ENCODE measurements at regions not wholly inside any gene's neighbourhood (a gene's known extent, or its start where the extent isn't known, plus 50 kb on each side); places are given as distances from the start of the nearest gene placed in this dataset.

- intact Hi-C loops (cut with DNase I), result no loop called here
- TF ChIP-seq, protein P1, sequence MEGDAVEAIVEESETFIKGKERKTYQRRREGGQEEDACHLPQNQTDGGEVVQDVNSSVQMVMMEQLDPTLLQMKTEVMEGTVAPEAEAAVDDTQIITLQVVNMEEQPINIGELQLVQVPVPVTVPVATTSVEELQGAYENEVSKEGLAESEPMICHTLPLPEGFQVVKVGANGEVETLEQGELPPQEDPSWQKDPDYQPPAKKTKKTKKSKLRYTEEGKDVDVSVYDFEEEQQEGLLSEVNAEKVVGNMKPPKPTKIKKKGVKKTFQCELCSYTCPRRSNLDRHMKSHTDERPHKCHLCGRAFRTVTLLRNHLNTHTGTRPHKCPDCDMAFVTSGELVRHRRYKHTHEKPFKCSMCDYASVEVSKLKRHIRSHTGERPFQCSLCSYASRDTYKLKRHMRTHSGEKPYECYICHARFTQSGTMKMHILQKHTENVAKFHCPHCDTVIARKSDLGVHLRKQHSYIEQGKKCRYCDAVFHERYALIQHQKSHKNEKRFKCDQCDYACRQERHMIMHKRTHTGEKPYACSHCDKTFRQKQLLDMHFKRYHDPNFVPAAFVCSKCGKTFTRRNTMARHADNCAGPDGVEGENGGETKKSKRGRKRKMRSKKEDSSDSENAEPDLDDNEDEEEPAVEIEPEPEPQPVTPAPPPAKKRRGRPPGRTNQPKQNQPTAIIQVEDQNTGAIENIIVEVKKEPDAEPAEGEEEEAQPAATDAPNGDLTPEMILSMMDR (IDR thresholded peaks at IDR 0.05), result no peak
- no peak overlapping the region for H3K27ac ChIP-seq
- H3K36me3 ChIP-seq, result no peaks in the 10 kb centered on the region
- no peak for FAIRE-seq
- peaks cover 0 to 6% (median 0%) of the 10 kb centered on the region in 4 donors for H3K9me3 ChIP-seq
- H3K27me3 ChIP-seq, result no peaks in the 10 kb centered on the region
- H3K4me1 ChIP-seq, result no peaks in the 10 kb centered on the region
- no peak overlapping the region for H3K4me3 ChIP-seq
- 79 to 85% methylated on average over 2 of the region's 2 CpGs for WGBS, 2 donors
- DNase-seq, result no peak
- no peak for ATAC-seq
Observed at GRCh38 chr11:128086794-128087193, 500.6 kb downstream of the ETS1 start.

DNA sequence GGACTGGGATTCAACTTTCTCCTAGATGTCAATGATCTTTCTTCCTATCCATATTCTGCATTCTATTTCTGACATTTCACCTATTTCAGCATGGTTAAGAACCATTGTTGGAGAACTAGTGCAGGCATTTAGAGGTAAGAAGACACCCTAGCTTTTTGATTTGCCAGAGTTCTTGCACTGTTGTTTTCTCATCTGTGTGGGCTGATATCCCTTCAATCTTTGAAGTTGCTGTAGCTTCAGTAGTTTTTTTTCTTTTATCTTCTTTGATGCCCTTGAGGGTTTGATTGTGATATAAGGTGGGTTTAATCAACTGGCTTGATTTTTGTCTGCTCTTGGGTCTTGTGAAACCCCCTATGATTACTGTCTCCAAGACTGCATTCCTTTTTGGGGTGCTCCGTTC lies 502.1 kb downstream of the ETS1 start:
- WGBS, 2 donors, result 0% methylated on average over 1 of the region's 1 CpG
- TF ChIP-seq, protein P1 (IDR thresholded peaks at IDR 0.05), result no peak
- no peaks in the 10 kb centered on the region for H3K36me3 ChIP-seq
- no peak overlapping the region for H3K4me3 ChIP-seq
- intact Hi-C loops (cut with DNase I), result no loop called here
- ATAC-seq (no peak), DNase-seq (no peak), FAIRE-seq (no peak)
- no peaks in the 10 kb centered on the region for H3K4me1 ChIP-seq
- H3K27ac ChIP-seq, result no peak overlapping the region
- no peaks in the 10 kb centered on the region for H3K27me3 ChIP-seq
- H3K9me3 ChIP-seq, result peaks cover 0 to 6% (median 0%) of the 10 kb centered on the region in 4 donors

DNA sequence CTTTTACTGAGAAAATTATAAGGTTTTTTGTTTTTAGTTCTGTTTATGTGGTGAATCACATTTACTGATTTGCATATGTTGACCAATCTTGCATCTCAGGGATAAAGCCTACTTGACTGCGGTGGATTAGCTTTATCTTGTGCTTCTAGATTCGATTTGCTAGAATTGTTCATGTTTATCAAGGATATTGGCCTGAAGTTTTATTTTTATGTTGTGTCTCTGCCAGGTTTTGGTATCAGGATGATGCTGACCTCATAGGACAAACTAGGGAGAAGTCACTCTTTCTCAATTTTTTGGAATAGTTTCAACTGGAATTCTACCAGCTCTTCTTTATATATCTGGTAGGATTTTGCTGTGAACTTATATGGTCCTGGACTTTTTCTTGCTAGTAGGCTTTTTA lies 504.8 kb downstream of the ETS1 start:
- no peak for FAIRE-seq
- ATAC-seq, result no peak
- WGBS, 2 donors, result 69 to 77% methylated on average over 2 of the region's 2 CpGs

GRCh38 chr11:128069665-128070064 lies 517.7 kb downstream of the ETS1 start:
- no peaks in the 10 kb centered on the region for H3K36me3 ChIP-seq
- ATAC-seq (no peak), DNase-seq (no peak), FAIRE-seq (no peak)
- no peak overlapping the region for H3K27ac ChIP-seq
- intact Hi-C loops (cut with DNase I), result no loop called here
- no peaks in the 10 kb centered on the region for H3K27me3 ChIP-seq
- 50 to 53% methylated on average over 2 of the region's 2 CpGs for WGBS, 2 donors
- no peaks in the 10 kb centered on the region for H3K4me1 ChIP-seq
- H3K4me3 ChIP-seq, result no peak overlapping the region
- no peaks in the 10 kb centered on the region for H3K9me3 ChIP-seq
- TF ChIP-seq, protein P1 (IDR thresholded peaks at IDR 0.05), result no peak

More for the DNA sequence above, 504.8 kb downstream of the ETS1 start:
- H3K4me3 ChIP-seq, result no peak overlapping the region
- no peaks in the 10 kb centered on the region for H3K27me3 ChIP-seq
- no peaks in the 10 kb centered on the region for H3K36me3 ChIP-seq
- intact Hi-C loops (cut with DNase I), result no loop called here
- DNase-seq, result no peak
- no peak overlapping the region for H3K27ac ChIP-seq
- H3K4me1 ChIP-seq, result no peaks in the 10 kb centered on the region
- H3K9me3 ChIP-seq, result no peaks in the 10 kb centered on the region
- TF ChIP-seq, protein P1 (IDR thresholded peaks at IDR 0.05), result no peak

DNA sequence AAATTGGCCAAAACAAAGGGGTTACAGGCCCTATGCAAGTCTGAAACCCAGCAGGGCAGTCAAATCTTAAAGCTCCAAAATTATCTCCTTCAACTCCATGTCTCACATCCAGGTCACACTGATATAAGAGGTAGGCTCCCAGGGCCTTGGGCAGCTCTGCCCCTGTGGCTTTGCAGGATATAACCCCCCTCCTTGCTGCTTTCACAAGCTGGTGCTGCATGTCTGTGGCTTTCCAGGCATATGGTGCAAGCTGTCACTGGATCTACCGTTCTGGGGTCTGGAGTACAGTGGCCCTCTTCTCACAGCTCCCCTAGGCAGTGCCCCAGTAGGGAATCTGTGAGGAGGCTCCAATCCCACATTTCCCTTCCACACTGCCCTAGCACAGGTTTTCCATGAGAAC lies 519.6 kb downstream of the ETS1 start:
- H3K27ac ChIP-seq, result no peak overlapping the region
- H3K4me3 ChIP-seq, result no peak overlapping the region
- intact Hi-C loops (cut with DNase I), result no loop called here
- TF ChIP-seq, protein P1 (IDR thresholded peaks at IDR 0.05), result no peak
- DNase-seq (no peak), FAIRE-seq (no peak), ATAC-seq (no peak)
- H3K4me1 ChIP-seq, result no peaks in the 10 kb centered on the region
- H3K9me3 ChIP-seq, result no peaks in the 10 kb centered on the region
- H3K36me3 ChIP-seq, result no peaks in the 10 kb centered on the region
- H3K27me3 ChIP-seq, result no peaks in the 10 kb centered on the region
- WGBS, 2 donors, result 65 to 77% methylated on average over 1 of the region's 1 CpG

Measured in pancreas (tissue), 10 donors.